ENCODE measurements at regions not wholly inside any gene's neighbourhood (a gene's known extent, or its start where the extent isn't known, plus 50 kb on each side); places are given as distances from the start of the nearest gene placed in this dataset.

DNA sequence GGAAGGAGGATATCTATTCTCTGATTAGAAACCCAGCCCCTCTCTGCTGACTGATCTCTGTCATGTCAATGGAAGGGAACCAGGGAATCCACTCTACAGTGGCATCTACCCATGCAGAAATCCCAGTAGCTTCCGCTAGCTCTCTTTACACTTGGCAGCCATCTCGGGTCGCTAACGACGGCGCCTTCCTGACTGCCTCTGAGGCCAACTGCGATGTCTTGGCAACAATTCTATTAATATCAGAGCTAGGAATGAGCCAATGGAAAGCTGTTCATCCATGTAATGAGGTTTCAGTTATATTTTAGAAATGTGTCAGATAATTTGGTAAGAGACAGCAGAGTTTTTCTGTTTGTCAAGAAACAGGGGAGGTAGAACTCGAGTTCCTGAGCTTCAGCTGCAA lies 67.6 kb upstream of the ATP10B start:
- H3K27ac ChIP-seq = no peak overlapping the region
- TF ChIP-seq, protein P1, sequence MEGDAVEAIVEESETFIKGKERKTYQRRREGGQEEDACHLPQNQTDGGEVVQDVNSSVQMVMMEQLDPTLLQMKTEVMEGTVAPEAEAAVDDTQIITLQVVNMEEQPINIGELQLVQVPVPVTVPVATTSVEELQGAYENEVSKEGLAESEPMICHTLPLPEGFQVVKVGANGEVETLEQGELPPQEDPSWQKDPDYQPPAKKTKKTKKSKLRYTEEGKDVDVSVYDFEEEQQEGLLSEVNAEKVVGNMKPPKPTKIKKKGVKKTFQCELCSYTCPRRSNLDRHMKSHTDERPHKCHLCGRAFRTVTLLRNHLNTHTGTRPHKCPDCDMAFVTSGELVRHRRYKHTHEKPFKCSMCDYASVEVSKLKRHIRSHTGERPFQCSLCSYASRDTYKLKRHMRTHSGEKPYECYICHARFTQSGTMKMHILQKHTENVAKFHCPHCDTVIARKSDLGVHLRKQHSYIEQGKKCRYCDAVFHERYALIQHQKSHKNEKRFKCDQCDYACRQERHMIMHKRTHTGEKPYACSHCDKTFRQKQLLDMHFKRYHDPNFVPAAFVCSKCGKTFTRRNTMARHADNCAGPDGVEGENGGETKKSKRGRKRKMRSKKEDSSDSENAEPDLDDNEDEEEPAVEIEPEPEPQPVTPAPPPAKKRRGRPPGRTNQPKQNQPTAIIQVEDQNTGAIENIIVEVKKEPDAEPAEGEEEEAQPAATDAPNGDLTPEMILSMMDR (IDR thresholded peaks at IDR 0.05) = no peak
- TF ChIP-seq ZFX (IDR thresholded peaks at IDR 0.05; ENCODE audit: borderline replicate concordance) = no peak

DNA sequence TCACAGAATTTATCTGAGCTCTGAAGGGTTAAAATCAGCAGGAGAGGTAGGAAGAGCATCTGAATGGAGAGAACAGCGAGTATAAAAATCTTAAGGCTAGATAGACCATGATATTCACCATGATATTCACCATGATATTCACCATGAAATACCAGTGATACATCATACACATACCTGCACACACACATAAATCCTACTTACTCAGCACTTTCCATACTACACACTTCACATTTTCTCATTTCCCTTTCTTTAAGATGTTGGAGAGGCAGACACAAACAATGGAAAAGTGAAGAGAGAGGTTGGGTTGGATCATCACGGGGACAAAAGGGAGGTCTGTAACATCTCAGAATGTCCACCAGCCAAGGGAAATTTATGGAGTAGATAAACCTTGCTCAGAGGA lies 66.4 kb upstream of the ATP10B start:
- H3K27ac ChIP-seq = no peak overlapping the region
- TF ChIP-seq, protein P1 (IDR thresholded peaks at IDR 0.05) = no peak
- no peak for TF ChIP-seq ZFX (IDR thresholded peaks at IDR 0.05; ENCODE audit: borderline replicate concordance)

DNA sequence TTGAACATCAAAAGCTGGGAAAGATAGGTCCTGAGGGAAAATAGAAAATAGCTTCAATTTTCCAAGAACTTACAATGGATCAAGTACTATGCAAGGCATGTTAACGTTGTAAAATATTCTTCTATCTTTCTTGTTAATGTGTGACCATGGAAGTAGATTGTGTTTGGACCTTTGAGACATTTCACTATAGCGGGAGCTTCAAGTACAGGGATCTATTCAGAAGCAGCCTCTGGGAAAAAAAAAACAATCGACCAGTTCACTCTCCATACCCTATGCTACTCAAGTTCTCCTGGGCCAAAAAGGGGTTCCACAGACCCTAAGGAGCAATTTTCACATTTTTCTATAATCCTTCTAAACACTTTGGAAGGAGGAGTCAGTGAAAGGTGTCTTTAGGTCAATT lies 54.1 kb upstream of the ATP10B start:
- TF ChIP-seq, protein P1 (IDR thresholded peaks at IDR 0.05) = no peak
- TF ChIP-seq ZFX (IDR thresholded peaks at IDR 0.05; ENCODE audit: borderline replicate concordance) = no peak

DNA sequence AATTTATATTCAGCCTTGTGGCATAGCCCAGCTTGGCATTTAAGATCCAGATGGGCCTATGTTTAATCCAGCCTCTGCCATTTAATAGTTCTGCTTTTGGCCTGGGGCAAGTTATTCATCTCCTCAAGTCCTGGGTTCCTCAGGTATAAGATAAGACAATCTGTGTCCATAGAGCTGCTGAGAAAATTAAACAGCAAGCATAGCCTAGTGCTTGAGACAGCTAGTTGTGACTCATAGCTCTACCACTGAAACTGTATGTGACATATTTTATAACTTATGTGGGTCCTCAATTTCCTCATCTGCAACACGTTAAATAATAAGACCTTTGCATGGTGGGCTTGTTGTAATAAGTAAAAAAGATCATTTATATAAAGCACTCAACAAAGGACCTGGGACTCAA lies 53.3 kb upstream of the ATP10B start:
- no peak overlapping the region for H3K27ac ChIP-seq
- TF ChIP-seq, protein P1 (IDR thresholded peaks at IDR 0.05) = no peak
- TF ChIP-seq ZFX (IDR thresholded peaks at IDR 0.05; ENCODE audit: borderline replicate concordance) = no peak

More for the DNA sequence above, 54.1 kb upstream of the ATP10B start:
- H3K27ac ChIP-seq = no peak overlapping the region

DNA sequence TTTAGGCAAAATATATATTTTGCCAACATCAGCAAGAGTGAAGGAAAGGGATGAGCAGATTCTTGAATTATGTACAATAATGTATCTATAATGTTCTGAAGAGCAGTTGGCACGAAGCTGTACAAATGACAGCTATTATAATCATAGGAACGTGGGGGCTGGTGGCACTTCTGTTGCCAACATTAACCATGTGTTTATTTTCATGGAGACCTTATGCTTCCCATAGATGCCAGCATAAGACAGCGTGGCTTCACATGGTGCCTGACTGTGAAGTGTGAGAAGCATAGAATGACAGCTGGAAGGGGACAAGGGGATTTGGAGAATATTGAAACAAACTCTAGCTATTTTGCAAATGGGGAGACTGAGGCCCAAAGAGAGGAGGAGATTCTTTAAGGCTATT lies 52.6 kb upstream of the ATP10B start:
- no peak overlapping the region for H3K27ac ChIP-seq
- TF ChIP-seq, protein P1 (IDR thresholded peaks at IDR 0.05) = no peak
- TF ChIP-seq ZFX (IDR thresholded peaks at IDR 0.05; ENCODE audit: borderline replicate concordance) = no peak

DNA sequence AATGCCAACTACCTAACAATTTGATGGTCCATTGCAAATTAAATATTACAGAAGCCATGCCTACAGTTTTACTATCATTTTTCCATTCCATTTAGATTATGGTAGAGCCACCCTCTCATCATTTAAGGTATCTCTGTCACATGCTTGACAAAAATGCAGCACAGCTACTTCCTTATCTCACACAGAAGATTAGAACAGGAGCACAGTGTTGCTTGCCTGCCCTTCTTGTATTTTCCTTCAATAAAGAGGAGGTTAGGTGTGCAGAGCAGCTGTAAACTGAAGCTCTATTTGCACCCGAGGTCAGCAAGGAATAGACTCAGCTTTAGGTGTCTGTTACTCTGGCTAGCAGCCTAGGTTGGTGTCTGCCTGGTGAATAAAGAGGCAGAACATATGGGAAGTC lies 51.5 kb upstream of the ATP10B start:
- no peak overlapping the region for H3K27ac ChIP-seq
- no peak for TF ChIP-seq ZFX (IDR thresholded peaks at IDR 0.05; ENCODE audit: borderline replicate concordance)
- TF ChIP-seq, protein P1 (IDR thresholded peaks at IDR 0.05) = no peak

DNA sequence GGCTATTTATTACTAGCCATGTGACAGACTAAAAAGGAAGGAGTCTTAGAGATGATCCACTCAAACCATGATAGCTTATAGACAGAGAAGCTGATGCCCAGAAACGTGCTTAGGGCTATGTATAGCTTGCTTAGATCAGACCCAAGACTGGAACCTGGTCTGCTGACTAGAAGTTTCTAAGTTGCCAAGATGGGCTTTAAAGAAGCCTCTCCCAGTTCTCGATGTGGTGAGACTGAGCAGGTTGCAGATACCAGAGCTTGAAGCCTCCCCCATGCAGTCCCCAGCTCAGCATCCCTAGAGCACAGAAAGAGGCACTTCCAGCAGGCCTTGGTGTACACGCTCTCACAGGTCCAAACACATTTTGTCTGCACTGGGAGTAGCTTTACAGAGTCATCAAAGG lies 51.1 kb upstream of the ATP10B start:
- no peak for TF ChIP-seq ZFX (IDR thresholded peaks at IDR 0.05; ENCODE audit: borderline replicate concordance)
- TF ChIP-seq, protein P1 (IDR thresholded peaks at IDR 0.05) = no peak
- no peak overlapping the region for H3K27ac ChIP-seq

All from 22Rv1 (cell line).